ENCODE measurements at regions not wholly inside any gene's neighbourhood (a gene's known extent, or its start where the extent isn't known, plus 50 kb on each side); places are given as distances from the start of the nearest gene placed in this dataset.

GRCh38 chr2:199206536-199206935 is 251.2 kb downstream of the SATB2 start:
- no peak for TF ChIP-seq CTCF (conservative IDR thresholded peaks at IDR 0.05; ENCODE audit: low read depth, low read length)
- no peak for TF ChIP-seq EZH2 (IDR thresholded peaks at IDR 0.05; ENCODE audit: borderline replicate concordance, low read depth, low read length, poor library complexity, severe bottlenecking)

Data from A673 (cell line).